ENCODE measurements at regions not wholly inside any gene's neighbourhood (a gene's known extent, or its start where the extent isn't known, plus 50 kb on each side); places are given as distances from the start of the nearest gene placed in this dataset.

GRCh38 chr18:22789600-22789999 lies 143.5 kb upstream of the RBBP8 start:
- TF ChIP-seq EP300 (IDR thresholded peaks at IDR 0.05): no peak
- no peak for TF ChIP-seq CTCF (IDR thresholded peaks at IDR 0.05)
- TF ChIP-seq POLR2A (IDR thresholded peaks at IDR 0.05; ENCODE audit: low read depth): no peak
- TF ChIP-seq POLR2AphosphoS5 (IDR thresholded peaks at IDR 0.05): no peak
- 85% methylated on average over 5 of the region's 5 CpGs for WGBS
- H3K9me3 ChIP-seq: no peaks in the 10 kb centered on the region
- H3K4me1 ChIP-seq: no peaks in the 10 kb centered on the region
- no peaks in the 10 kb centered on the region for H3K27me3 ChIP-seq
- H3K27ac ChIP-seq (replicated peaks in 1 of 4): no peak overlapping the region
- no peak for DNase-seq (ENCODE audit: extremely low spot score)
- H3K36me3 ChIP-seq: no peaks in the 10 kb centered on the region
- no peak overlapping the region for H3K4me3 ChIP-seq
- intact Hi-C loops (cut with DNase I): no loop called here

- DNase-seq (ENCODE audit: extremely low spot score): no peak
- WGBS: 51% methylated on average over 4 of the region's 4 CpGs
Measured at GRCh38 chr18:22790545-22791309, 142.4 kb upstream of the RBBP8 start.

GRCh38 chr18:22791310-22791610 lies 141.9 kb upstream of the RBBP8 start:
- Histone ChIP-seq H3K4me1 (no peaks in the 10 kb centered on the region), H3K9me3 (no peaks in the 10 kb centered on the region), H3K4me3 (no peak overlapping the region), H3K36me3 (no peaks in the 10 kb centered on the region), H3K27me3 (no peaks in the 10 kb centered on the region), H3K27ac (replicated peaks in 1 of 4) (no peak overlapping the region)
- 55% methylated on average over 2 of the region's 2 CpGs for WGBS
- TF ChIP-seq CTCF (IDR thresholded peaks at IDR 0.05): no peak
- TF ChIP-seq POLR2A (IDR thresholded peaks at IDR 0.05; ENCODE audit: low read depth): no peak
- TF ChIP-seq EP300 (IDR thresholded peaks at IDR 0.05): no peak
- TF ChIP-seq POLR2AphosphoS5 (IDR thresholded peaks at IDR 0.05): no peak
- intact Hi-C loops (cut with DNase I): no loop called here
- no peak for DNase-seq (ENCODE audit: extremely low spot score)

More at GRCh38 chr18:22790545-22791309, 142.4 kb upstream of the RBBP8 start:
- Histone ChIP-seq H3K27ac (replicated peaks in 1 of 4) (no peak overlapping the region), H3K36me3 (no peaks in the 10 kb centered on the region), H3K27me3 (no peaks in the 10 kb centered on the region), H3K4me1 (no peaks in the 10 kb centered on the region), H3K4me3 (no peak overlapping the region), H3K9me3 (no peaks in the 10 kb centered on the region)
- intact Hi-C loops (cut with DNase I): no loop called here
- TF ChIP-seq CTCF (IDR thresholded peaks at IDR 0.05): no peak
- TF ChIP-seq POLR2A (IDR thresholded peaks at IDR 0.05; ENCODE audit: low read depth): no peak
- no peak for TF ChIP-seq POLR2AphosphoS5 (IDR thresholded peaks at IDR 0.05)
- no peak for TF ChIP-seq EP300 (IDR thresholded peaks at IDR 0.05)

- no peaks in the 10 kb centered on the region for H3K36me3 ChIP-seq
- TF ChIP-seq EP300 (IDR thresholded peaks at IDR 0.05) (no peak), POLR2A (IDR thresholded peaks at IDR 0.05; ENCODE audit: low read depth) (no peak), POLR2AphosphoS5 (IDR thresholded peaks at IDR 0.05) (no peak), CTCF (IDR thresholded peaks at IDR 0.05) (no peak)
- peaks cover 0 to 14% (median 11%) of the 10 kb centered on the region in 4 donors for H3K4me1 ChIP-seq
- 80% methylated on average over 4 of the region's 4 CpGs for WGBS
- no peak for DNase-seq (ENCODE audit: extremely low spot score)
- intact Hi-C loops (cut with DNase I): no loop called here
- H3K9me3 ChIP-seq: no peaks in the 10 kb centered on the region
- no peak overlapping the region for H3K27ac ChIP-seq (replicated peaks in 1 of 4)
- H3K27me3 ChIP-seq: no peaks in the 10 kb centered on the region
- no peak overlapping the region for H3K4me3 ChIP-seq
Measured at GRCh38 chr18:22796113-22796512, 137.0 kb upstream of the RBBP8 start.

GRCh38 chr18:22800551-22800951 lies 132.6 kb upstream of the RBBP8 start:
- TF ChIP-seq CTCF (IDR thresholded peaks at IDR 0.05): no peak
- no peak for TF ChIP-seq POLR2AphosphoS5 (IDR thresholded peaks at IDR 0.05)
- TF ChIP-seq EP300 (IDR thresholded peaks at IDR 0.05): no peak
- TF ChIP-seq POLR2A (IDR thresholded peaks at IDR 0.05; ENCODE audit: low read depth): no peak
- Histone ChIP-seq H3K9me3 (no peaks in the 10 kb centered on the region), H3K4me1 (peaks cover 0 to 14% (median 11%) of the 10 kb centered on the region in 4 donors), H3K27me3 (no peaks in the 10 kb centered on the region), H3K4me3 (no peak overlapping the region), H3K27ac (replicated peaks in 1 of 4) (peak overlapping the region in 1 of 4 donors; percentile 18), H3K36me3 (no peaks in the 10 kb centered on the region)
- WGBS: 78% methylated on average over 7 of the region's 7 CpGs
- intact Hi-C loops (cut with DNase I): loop anchor here (2.0 kb wide), 1 partner anchor 182 kb away; no protein-coding TSS in a partner anchor
- no peak for DNase-seq (ENCODE audit: extremely low spot score)
